DMS53 (cell line): ENCODE measurements at regions not wholly inside any gene's neighbourhood (a gene's known extent, or its start where the extent isn't known, plus 50 kb on each side); places are given as distances from the start of the nearest gene placed in this dataset.
"Not testable (repeated sequence)": the region's sequence is repeated elsewhere in the genome, so short reads cannot be mapped to it uniquely, and the experiment has no call there.

Source experiments
- DNase-seq: peaks from one replicate; lab custom pipeline; 2025; lab: John Stamatoyannopoulos, UW

GRCh38 chr14:89524412-89524811 lies 107.4 kb upstream of the FOXN3 start:
- no peak for DNase-seq

- DNase-seq = no peak
These were observed 105.0 kb upstream of the FOXN3 start for GRCh38 chr14:89521988-89522387.

GRCh38 chr14:89519040-89519439 lies 102.0 kb upstream of the FOXN3 start:
- no peak for DNase-seq

- no peak for DNase-seq
These were observed 99.1 kb upstream of the FOXN3 start for GRCh38 chr14:89516173-89516572.

GRCh38 chr14:89514601-89515000 lies 97.6 kb upstream of the FOXN3 start:
- DNase-seq = no peak

- no peak for DNase-seq
These were observed 92.9 kb upstream of the FOXN3 start for GRCh38 chr14:89509891-89510290.

GRCh38 chr14:89508863-89509262 lies 91.8 kb upstream of the FOXN3 start:
- no peak for DNase-seq

GRCh38 chr14:89507926-89508460 lies 91.0 kb upstream of the FOXN3 start:
- no peak for DNase-seq

GRCh38 chr14:89507521-89507920 lies 90.5 kb upstream of the FOXN3 start:
- DNase-seq = peak; percentile 6

- DNase-seq = not testable (repeated sequence)
These were observed 89.9 kb upstream of the FOXN3 start for GRCh38 chr14:89506891-89507452.

GRCh38 chr14:89504602-89505313 lies 87.7 kb upstream of the FOXN3 start:
- DNase-seq = no peak

- no peak for DNase-seq
These were observed 87.1 kb upstream of the FOXN3 start for GRCh38 chr14:89504091-89504490.

- no peak for DNase-seq
These were observed 86.5 kb upstream of the FOXN3 start for GRCh38 chr14:89503431-89503996.

GRCh38 chr14:89502966-89503365 lies 85.9 kb upstream of the FOXN3 start:
- no peak for DNase-seq

GRCh38 chr14:89501381-89501780 lies 84.3 kb upstream of the FOXN3 start:
- no peak for DNase-seq

- DNase-seq = no peak
These were observed 83.3 kb upstream of the FOXN3 start for GRCh38 chr14:89500303-89500702.

GRCh38 chr14:89498878-89499277 lies 81.8 kb upstream of the FOXN3 start:
- DNase-seq = no peak

- DNase-seq = no peak
These were observed 78.7 kb upstream of the FOXN3 start for GRCh38 chr14:89495718-89496117.

GRCh38 chr14:89493877-89494634 lies 77.0 kb upstream of the FOXN3 start:
- DNase-seq = no peak

- no peak for DNase-seq
These were observed 76.4 kb upstream of the FOXN3 start for GRCh38 chr14:89493406-89493805.

GRCh38 chr14:89491711-89492381 lies 74.8 kb upstream of the FOXN3 start:
- no peak for DNase-seq

- no peak for DNase-seq
These were observed 73.4 kb upstream of the FOXN3 start for GRCh38 chr14:89490466-89490865.
